Activated CD4-positive, CD25-positive, alpha-beta regulatory T cell treated with anti-CD3 and anti-CD28 coated beads, Interleukin-2, amount 50 U/mL, for 72 hours (primary cell): ENCODE measurements at regions not wholly inside any gene's neighbourhood (a gene's known extent, or its start where the extent isn't known, plus 50 kb on each side); places are given as distances from the start of the nearest gene placed in this dataset.

Experiments used
- DNase-seq: peaks from one replicate; pipeline ENCODE4 v3.0.0; 2021

- no peak for DNase-seq
Measured at GRCh38 chr13:59340151-59340550, 823.6 kb downstream of the DIAPH3 start.

- DNase-seq = no peak
Measured at GRCh38 chr13:59340581-59340980, 823.1 kb downstream of the DIAPH3 start.

DNA sequence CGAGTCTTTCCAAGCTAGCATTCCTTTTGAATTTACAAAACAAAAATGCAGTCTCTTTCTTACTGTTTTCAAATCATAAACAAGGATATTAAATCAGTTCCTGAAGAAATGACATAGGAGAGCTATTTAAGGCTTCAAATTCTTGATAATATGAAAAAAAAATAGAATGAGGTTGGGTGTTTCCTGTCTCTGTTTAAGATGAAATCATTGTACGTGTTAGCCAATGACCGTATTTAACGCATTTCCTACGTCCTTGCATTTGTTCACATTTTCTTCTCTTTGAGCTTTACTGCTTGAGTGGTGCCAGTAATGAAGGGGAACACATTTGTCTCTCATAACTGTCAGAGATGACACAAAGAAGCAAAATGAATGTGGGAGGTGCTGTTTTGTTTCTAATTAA, 821.3 kb downstream of the DIAPH3 start:
- no peak for DNase-seq

DNA sequence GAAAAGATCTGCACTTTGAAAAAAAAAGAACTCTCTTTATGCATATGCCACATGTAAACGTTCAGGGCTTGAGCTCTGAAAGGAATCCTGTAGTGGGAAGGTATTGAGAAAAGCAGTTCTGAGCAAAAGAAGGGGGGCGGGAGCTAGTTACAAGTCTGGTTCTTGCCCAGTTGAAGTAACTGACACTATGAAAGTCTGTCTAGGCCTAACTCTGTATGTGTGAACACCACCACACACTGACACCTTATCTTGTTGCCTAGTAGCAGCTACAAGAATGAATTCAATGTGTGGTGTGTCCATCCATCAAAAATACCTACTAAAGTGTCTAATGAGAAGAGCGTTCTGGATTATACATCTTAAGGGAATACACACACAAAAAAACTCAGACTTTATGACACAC, 820.6 kb downstream of the DIAPH3 start:
- no peak for DNase-seq

DNA sequence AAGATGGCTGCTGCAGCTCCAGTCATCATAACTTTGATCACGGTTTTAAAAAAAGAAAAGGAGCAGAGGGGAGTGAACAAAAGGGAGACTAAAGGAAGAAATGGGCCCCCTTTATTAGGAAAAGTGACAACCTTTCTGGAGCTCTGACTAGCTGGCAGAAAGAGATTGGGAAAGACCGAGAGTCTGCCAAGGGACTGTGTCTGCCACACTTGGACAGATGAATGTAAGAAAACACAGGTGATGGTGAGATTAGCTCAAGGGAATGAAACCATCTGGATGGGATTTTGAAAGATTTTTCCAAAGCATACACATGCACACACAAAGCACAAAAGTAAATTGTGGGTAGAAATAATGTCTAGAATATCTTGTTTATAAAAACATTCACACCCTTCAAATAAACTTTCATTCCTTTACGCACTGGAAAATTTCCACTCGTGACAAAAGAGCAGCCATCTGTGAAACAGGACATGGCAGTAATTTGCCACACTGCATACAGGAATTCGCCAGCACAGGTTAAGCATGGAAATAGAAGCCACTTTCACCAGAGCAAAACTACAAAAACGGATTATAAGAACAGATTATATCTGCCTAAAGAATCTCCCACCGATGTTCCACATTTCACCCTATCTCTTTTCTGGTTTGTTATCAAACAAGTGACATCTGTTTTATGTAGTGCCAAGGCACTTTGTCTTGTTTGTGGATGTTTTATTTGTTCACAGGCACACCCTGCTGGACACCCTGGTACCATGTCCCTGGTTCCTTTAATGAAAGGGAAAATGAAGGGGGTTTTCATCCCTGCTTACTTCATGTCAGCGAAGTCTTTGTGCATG, 819.5 kb downstream of the DIAPH3 start:
- no peak for DNase-seq

DNA sequence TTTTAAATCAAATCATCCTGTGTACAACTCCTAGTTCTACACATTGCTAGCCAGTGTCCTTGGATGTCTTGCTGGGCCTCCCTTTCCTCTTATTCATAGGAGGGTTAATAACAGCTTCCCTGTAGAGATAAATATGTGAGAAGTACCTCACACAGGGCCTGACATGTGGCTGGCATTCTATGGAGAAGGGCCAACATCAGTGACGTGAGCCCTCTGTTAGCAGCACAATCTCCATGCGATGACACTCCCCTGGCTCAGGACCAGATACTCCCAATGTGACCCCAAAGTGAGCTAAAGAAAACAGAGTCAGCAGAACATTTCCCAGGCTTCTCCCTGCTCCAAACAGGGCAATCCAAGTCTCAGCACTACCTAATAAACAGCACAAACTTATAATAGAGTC, 818.4 kb downstream of the DIAPH3 start:
- no peak for DNase-seq

- no peak for DNase-seq
Measured at GRCh38 chr13:59346999-59347723, 816.6 kb downstream of the DIAPH3 start.

- no peak for DNase-seq
Measured at GRCh38 chr13:59348617-59349016, 815.1 kb downstream of the DIAPH3 start.

GRCh38 chr13:59352600-59352999, 811.1 kb downstream of the DIAPH3 start:
- DNase-seq = no peak

DNA sequence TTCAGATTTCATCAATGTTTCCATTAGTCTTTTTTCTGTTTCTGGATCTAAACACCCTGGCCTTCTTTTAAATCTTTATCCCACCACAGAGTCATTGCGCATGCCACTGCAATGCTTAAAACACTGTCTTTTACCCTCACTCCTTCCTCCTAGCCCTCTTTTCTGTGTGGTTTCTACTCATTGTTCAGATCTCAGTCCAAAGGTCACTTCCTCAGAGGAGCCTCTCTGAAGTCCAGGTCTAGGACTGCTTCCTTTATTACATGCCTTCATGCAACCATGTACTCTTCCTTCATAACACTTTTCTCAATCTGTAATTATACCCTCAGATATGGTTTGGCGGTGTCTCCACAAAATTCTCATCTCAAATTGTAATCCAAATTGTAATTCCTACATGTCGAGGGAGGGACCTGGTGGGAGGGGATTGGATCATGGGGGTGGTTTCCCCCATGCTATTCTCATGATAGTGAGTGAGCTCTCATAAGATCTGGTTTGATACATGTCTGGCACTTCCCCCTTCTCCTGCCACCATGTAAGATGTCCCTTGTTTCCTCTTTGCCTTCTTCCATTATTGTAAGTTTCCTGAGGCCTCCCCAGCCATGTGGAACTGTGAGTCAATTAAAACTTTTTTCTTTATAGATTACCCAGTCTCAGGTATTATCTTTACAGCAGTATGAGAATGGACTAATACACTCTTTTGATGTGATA, 808.9 kb downstream of the DIAPH3 start:
- DNase-seq = no peak

DNA sequence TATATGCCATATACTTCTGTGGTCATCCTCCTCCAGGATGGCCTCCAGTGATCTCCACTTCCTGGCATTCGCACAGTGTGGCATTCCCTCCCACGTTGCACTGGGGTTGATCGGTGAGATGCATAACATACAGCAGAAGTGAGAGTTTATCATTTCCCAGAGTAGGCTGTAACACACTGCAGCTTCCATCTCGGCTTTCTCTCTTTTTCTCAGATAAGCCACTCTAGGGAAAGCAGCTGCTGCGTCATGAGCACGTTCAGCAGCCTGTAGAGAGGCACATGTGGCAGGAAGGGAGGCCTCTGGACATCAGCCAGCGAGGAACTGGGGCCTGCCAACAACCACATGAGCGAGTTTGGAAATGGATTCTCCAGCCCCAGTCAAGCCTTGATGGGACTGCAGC, 807.1 kb downstream of the DIAPH3 start:
- no peak for DNase-seq

GRCh38 chr13:59358014-59358413, 805.7 kb downstream of the DIAPH3 start:
- no peak for DNase-seq

DNA sequence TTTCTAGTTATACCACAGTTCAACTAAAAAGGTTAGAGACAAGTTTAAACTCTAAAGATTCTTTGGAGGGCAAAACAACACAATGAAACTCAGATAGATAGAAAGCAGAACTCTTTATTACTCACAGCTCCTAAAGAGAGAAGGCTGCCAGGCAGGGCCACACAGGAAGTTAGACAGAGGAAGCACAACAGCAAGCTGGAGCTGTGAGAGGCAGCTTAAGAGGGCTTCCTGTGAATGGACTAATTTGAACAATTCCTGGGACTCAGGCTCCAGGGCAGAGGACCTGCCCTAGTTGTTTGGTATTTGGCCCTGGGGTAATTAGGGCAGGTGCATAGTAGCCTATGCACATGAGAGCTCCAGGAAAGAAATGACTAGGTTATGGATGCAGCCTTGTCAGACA, 803.6 kb downstream of the DIAPH3 start:
- no peak for DNase-seq

DNA sequence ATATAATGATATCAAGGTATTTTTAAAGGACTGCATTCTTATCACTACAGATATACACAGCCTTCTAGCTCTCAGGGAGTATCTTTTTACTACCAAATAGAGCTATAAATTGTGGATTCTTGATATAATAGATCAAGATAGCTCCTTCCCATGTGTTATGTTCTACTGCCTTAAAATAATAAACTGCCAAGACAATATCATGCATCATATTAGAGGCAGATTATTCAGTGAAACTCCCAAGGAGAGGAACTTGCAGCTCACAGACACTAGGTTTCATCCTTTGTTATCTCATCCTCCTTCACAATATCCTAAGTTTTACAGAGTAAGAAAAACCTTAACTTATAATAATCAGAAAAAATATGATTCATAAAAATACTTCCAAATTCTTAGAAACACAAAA, 802.8 kb downstream of the DIAPH3 start:
- no peak for DNase-seq

- no peak for DNase-seq
Measured at GRCh38 chr13:59363313-59363712, 800.4 kb downstream of the DIAPH3 start.

DNA sequence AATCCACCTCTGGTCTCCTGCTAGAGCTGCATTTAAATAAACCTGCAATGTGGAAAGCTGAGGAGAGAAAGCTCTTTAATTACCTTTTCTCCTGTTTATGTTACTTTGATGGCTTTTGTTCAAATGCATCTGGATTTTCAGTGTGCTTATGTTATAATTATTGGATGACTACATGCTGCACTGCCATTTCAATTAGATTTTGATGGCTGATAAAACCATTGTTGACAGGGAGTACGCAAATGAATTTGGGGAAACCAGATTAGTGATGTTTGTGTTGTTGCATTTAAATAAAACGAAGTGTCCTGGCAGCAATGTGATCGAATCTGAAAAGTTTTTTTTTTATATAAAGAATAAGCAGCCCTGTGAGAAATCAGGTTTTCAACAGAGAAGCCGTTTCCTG, 799.8 kb downstream of the DIAPH3 start:
- no peak for DNase-seq

DNA sequence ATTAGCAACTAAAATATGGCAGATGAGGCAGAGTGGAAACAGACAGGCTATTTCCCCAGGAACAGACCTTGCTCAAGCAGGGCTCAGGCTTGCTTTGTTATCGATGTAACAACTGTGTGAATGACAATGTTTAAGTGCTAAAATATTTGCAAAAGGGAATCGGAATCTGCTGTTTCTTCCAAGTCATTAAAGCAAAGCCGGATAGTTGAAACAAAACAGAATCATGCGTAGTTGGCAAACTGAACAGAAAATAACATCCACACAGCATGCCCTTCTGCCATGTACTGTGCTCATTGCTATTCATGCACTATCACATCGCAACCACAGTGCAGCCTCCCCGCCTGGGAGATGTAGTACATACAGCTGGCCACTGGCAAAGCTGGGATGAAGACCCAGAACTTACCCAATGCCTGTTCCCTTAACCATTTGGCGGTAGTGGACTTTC, 799.1 kb downstream of the DIAPH3 start:
- no peak for DNase-seq

DNA sequence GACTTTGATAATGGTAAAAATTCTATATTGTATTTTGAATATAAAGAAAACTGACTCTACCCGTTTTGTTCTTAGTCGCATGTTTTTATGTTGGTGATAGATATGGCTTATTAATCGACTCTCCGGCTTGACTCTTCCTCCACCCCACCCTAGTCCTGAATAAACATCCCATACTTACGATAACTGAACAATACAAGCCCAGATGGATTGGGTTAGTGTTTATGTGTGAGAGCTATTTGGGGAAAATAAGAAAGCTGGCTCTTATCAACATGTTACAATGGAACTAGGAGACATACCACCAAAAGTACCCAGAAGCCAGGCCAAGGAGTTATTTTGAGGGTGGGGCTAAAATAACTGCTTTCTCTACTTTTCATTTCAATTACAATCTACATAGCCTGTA, 796.3 kb downstream of the DIAPH3 start:
- no peak for DNase-seq

GRCh38 chr13:59367904-59368303, 795.8 kb downstream of the DIAPH3 start:
- no peak for DNase-seq

DNA sequence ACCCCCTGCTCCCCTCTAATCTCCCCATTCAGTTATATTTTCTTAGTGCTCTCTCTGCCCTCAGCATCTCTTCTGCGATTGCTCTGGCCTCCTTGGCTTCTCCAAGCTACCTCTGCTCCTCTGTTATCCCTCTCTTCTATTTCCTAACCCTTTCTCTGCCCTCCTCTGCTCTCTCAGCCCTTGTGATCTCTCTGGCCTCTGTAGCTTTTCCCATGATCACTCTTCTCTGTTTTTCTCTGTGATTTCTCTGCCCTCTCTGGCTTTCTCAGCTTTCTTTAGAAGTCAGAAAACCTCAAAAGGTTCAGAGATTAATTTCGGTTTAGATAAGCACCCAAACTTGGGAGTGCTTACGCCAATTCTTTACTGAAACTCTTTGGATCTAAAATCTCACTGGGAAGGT, 795.0 kb downstream of the DIAPH3 start:
- no peak for DNase-seq

DNA sequence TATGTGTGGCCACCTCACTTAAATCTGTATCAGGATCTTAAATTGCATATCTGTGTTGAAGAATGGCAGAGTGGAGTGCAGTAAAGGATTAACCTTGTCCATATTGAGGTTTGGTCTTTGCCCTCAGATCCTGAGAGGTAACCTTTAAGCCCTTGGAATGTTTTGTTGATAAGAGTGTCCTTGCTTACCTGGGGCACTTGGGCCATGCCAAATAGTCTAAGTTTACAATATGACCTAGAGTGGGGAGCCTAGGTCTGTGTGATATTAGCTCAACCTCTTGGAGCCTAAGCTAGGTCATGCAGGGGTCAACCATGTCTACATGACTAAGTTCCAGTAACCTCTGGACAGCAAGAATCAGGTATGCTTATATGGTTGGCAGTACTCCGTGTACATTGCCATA, 792.5 kb downstream of the DIAPH3 start:
- DNase-seq = no peak

- no peak for DNase-seq
Measured at GRCh38 chr13:59373341-59373740, 790.4 kb downstream of the DIAPH3 start.

DNA sequence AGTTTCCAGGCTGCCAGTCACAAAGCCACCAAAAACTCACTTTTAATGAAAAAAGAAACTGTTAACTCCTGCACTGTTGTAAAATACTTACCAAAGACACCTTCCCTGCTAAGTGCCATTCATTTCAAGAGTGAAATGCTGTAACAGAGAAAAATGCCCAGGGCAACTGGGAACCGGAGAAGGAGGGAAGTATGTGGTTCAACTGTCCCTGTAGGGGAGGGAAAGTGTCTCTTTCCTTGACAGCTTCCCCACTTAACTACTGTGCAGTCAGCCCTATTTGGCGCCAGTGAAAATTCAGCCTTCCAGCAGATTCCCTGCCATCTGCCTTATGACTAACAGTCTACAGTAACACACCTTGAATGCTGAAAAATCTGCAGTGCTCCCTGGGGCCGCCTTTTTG, 789.0 kb downstream of the DIAPH3 start:
- DNase-seq = no peak

DNA sequence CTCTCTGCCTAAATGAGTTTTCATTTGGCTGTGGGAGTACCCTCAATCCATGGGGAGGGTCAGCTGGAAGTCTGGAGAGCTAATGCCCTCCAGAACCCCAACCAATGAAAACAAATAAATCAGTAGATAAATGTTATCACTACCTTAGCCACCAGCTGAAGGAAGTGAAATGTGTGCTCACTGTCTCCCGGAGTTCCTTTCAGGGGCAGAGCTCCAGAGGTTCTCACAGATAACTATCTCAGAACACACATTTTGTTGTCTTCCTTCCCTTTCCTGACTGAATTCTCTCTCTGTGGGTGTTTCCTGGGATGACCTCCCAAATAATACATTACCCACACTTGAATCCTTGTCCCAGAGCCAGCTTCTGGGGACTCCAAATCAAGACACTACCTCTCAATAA, 779.6 kb downstream of the DIAPH3 start:
- no peak for DNase-seq
